ENCODE measurements at regions not wholly inside any gene's neighbourhood (a gene's known extent, or its start where the extent isn't known, plus 50 kb on each side); places are given as distances from the start of the nearest gene placed in this dataset.

GRCh38 chr10:129203819-129204218, 263.2 kb upstream of the MGMT start:
- Histone ChIP-seq H3K79me2 (ENCODE audit: insufficient read depth, low read length) (no peaks in the 10 kb centered on the region), H3K9ac (ENCODE audit: low read length) (no peak overlapping the region), H3K9me3 (ENCODE audit: low read length) (no peaks in the 10 kb centered on the region), H3F3A (ENCODE audit: insufficient read depth, low read length) (no peaks in the 10 kb centered on the region), H3K4me3 (ENCODE audit: low read depth, low read length, poor library complexity, severe bottlenecking) (no peak overlapping the region), H2AFZ (ENCODE audit: low read length) (no peak overlapping the region), H3K27me3 (ENCODE audit: insufficient read depth, low read length) (no peaks in the 10 kb centered on the region), H4K20me1 (ENCODE audit: insufficient read depth, low read length) (no peaks in the 10 kb centered on the region), H3K4me2 (ENCODE audit: low read length) (no peak overlapping the region), H3K4me1 (ENCODE audit: insufficient read depth, low read length, severe bottlenecking) (no peaks in the 10 kb centered on the region), H3K36me3 (ENCODE audit: insufficient read depth, low read length) (no peaks in the 10 kb centered on the region), H3K27ac (ENCODE audit: low read depth, low read length, poor library complexity, severe bottlenecking) (no peak overlapping the region), H3K9me2 (ENCODE audit: low read depth, low read length) (no peaks in the 10 kb centered on the region)
- TF ChIP-seq EZH2 (IDR thresholded peaks at IDR 0.05; ENCODE audit: borderline replicate concordance, low read length) (no peak), CTCF (IDR thresholded peaks at IDR 0.05; ENCODE audit: low read length) (no peak)

GRCh38 chr10:129207297-129207696, 259.7 kb upstream of the MGMT start:
- Histone ChIP-seq H3K4me2 (ENCODE audit: low read length) (no peak overlapping the region), H2AFZ (ENCODE audit: low read length) (no peak overlapping the region), H3K36me3 (ENCODE audit: insufficient read depth, low read length) (no peaks in the 10 kb centered on the region), H3F3A (ENCODE audit: insufficient read depth, low read length) (no peaks in the 10 kb centered on the region), H4K20me1 (ENCODE audit: insufficient read depth, low read length) (no peaks in the 10 kb centered on the region), H3K4me3 (ENCODE audit: low read depth, low read length, poor library complexity, severe bottlenecking) (no peak overlapping the region), H3K9ac (ENCODE audit: low read length) (no peak overlapping the region), H3K4me1 (ENCODE audit: insufficient read depth, low read length, severe bottlenecking) (no peaks in the 10 kb centered on the region), H3K9me3 (ENCODE audit: low read length) (no peaks in the 10 kb centered on the region), H3K27me3 (ENCODE audit: insufficient read depth, low read length) (no peaks in the 10 kb centered on the region), H3K79me2 (ENCODE audit: insufficient read depth, low read length) (no peaks in the 10 kb centered on the region), H3K9me2 (ENCODE audit: low read depth, low read length) (no peaks in the 10 kb centered on the region), H3K27ac (ENCODE audit: low read depth, low read length, poor library complexity, severe bottlenecking) (no peak overlapping the region)
- TF ChIP-seq EZH2 (IDR thresholded peaks at IDR 0.05; ENCODE audit: borderline replicate concordance, low read length) (no peak), CTCF (IDR thresholded peaks at IDR 0.05; ENCODE audit: low read length) (no peak)

- Histone ChIP-seq H3K9me3 (ENCODE audit: low read length) (no peaks in the 10 kb centered on the region), H3K9me2 (ENCODE audit: low read depth, low read length) (no peaks in the 10 kb centered on the region), H3K79me2 (ENCODE audit: insufficient read depth, low read length) (no peaks in the 10 kb centered on the region), H3K9ac (ENCODE audit: low read length) (no peak overlapping the region), H3K36me3 (ENCODE audit: insufficient read depth, low read length) (no peaks in the 10 kb centered on the region), H4K20me1 (ENCODE audit: insufficient read depth, low read length) (no peaks in the 10 kb centered on the region), H3K4me1 (ENCODE audit: insufficient read depth, low read length, severe bottlenecking) (no peaks in the 10 kb centered on the region), H3K27ac (ENCODE audit: low read depth, low read length, poor library complexity, severe bottlenecking) (no peak overlapping the region), H3K4me2 (ENCODE audit: low read length) (no peak overlapping the region), H3K4me3 (ENCODE audit: low read depth, low read length, poor library complexity, severe bottlenecking) (no peak overlapping the region), H3F3A (ENCODE audit: insufficient read depth, low read length) (no peaks in the 10 kb centered on the region), H3K27me3 (ENCODE audit: insufficient read depth, low read length) (no peaks in the 10 kb centered on the region), H2AFZ (ENCODE audit: low read length) (no peak overlapping the region)
- TF ChIP-seq EZH2 (IDR thresholded peaks at IDR 0.05; ENCODE audit: borderline replicate concordance, low read length): no peak
- TF ChIP-seq CTCF (IDR thresholded peaks at IDR 0.05; ENCODE audit: low read length): no peak
These were observed 256.2 kb upstream of the MGMT start for GRCh38 chr10:129210876-129211275.
